ENCODE measurements at regions not wholly inside any gene's neighbourhood (a gene's known extent, or its start where the extent isn't known, plus 50 kb on each side); places are given as distances from the start of the nearest gene placed in this dataset.

GRCh38 chr3:166663194-166663593 is 716.9 kb downstream of the ZBBX start:
- Histone ChIP-seq H3K4me3 (ENCODE audit: low read depth, low read length) (no peak overlapping the region), H3K27ac (ENCODE audit: low read depth, low read length) (no peak overlapping the region), H3K9me3 (ENCODE audit: control insufficient read depth, insufficient read depth, low read length) (no peaks in the 10 kb centered on the region), H3K27me3 (ENCODE audit: control insufficient read depth, insufficient read depth, low read length) (no peaks in the 10 kb centered on the region)
- POLR2A ChIA-PET, result no interaction called here
- TF ChIP-seq CTCF (IDR thresholded peaks at IDR 0.05; ENCODE audit: low read depth, low read length), result no peak
- no peak for DNase-seq (ENCODE audit: low read depth, low spot score)
- CTCF ChIA-PET, result no interaction called here

GRCh38 chr3:166661621-166662020 is 718.5 kb downstream of the ZBBX start:
- no peak overlapping the region for H3K4me3 ChIP-seq (ENCODE audit: low read depth, low read length)
- H3K27me3 ChIP-seq (ENCODE audit: control insufficient read depth, insufficient read depth, low read length), result no peaks in the 10 kb centered on the region
- no peak for DNase-seq (ENCODE audit: low read depth, low spot score)
- H3K27ac ChIP-seq (ENCODE audit: low read depth, low read length), result no peak overlapping the region
- no peak for TF ChIP-seq CTCF (IDR thresholded peaks at IDR 0.05; ENCODE audit: low read depth, low read length)
- no peaks in the 10 kb centered on the region for H3K9me3 ChIP-seq (ENCODE audit: control insufficient read depth, insufficient read depth, low read length)
- CTCF ChIA-PET, result interaction anchor here (0.7 kb wide), 1 partner anchor 520 kb away, joined by 3 read pairs; no protein-coding TSS in a partner anchor
- POLR2A ChIA-PET, result no interaction called here

- no peak for DNase-seq (ENCODE audit: low read depth, low spot score)
- ChIA-PET CTCF (no interaction called here), POLR2A (no interaction called here)
- Histone ChIP-seq H3K27ac (ENCODE audit: low read depth, low read length) (no peak overlapping the region), H3K4me3 (ENCODE audit: low read depth, low read length) (no peak overlapping the region), H3K9me3 (ENCODE audit: control insufficient read depth, insufficient read depth, low read length) (no peaks in the 10 kb centered on the region), H3K27me3 (ENCODE audit: control insufficient read depth, insufficient read depth, low read length) (no peaks in the 10 kb centered on the region)
- no peak for TF ChIP-seq CTCF (IDR thresholded peaks at IDR 0.05; ENCODE audit: low read depth, low read length)
Measured at GRCh38 chr3:166660962-166661361, 719.1 kb downstream of the ZBBX start.

GRCh38 chr3:166637984-166638530 is 742.0 kb downstream of the ZBBX start:
- no peak for DNase-seq (ENCODE audit: low read depth, low spot score)
- CTCF ChIA-PET, result no interaction called here
- Histone ChIP-seq H3K27ac (ENCODE audit: low read depth, low read length) (no peak overlapping the region), H3K9me3 (ENCODE audit: control insufficient read depth, insufficient read depth, low read length) (peaks cover 11% of the 10 kb centered on the region), H3K27me3 (ENCODE audit: control insufficient read depth, insufficient read depth, low read length) (no peaks in the 10 kb centered on the region), H3K4me3 (ENCODE audit: low read depth, low read length) (no peak overlapping the region)
- POLR2A ChIA-PET, result no interaction called here
- no peak for TF ChIP-seq CTCF (IDR thresholded peaks at IDR 0.05; ENCODE audit: low read depth, low read length)

GRCh38 chr3:166634091-166634746 is 745.9 kb downstream of the ZBBX start:
- ChIA-PET POLR2A (no interaction called here), CTCF (no interaction called here)
- DNase-seq (ENCODE audit: low read depth, low spot score), result no peak
- Histone ChIP-seq H3K4me3 (ENCODE audit: low read depth, low read length) (no peak overlapping the region), H3K27me3 (ENCODE audit: control insufficient read depth, insufficient read depth, low read length) (no peaks in the 10 kb centered on the region), H3K9me3 (ENCODE audit: control insufficient read depth, insufficient read depth, low read length) (peaks cover 8% of the 10 kb centered on the region), H3K27ac (ENCODE audit: low read depth, low read length) (no peak overlapping the region)
- no peak for TF ChIP-seq CTCF (IDR thresholded peaks at IDR 0.05; ENCODE audit: low read depth, low read length)

All from AG04450 (cell line).